ENCODE measurements at regions not wholly inside any gene's neighbourhood (a gene's known extent, or its start where the extent isn't known, plus 50 kb on each side); places are given as distances from the start of the nearest gene placed in this dataset.
"Not testable (repeated sequence)": the region's sequence is repeated elsewhere in the genome, so short reads cannot be mapped to it uniquely, and the experiment has no call there.

GRCh38 chr1:8227674-8228073, 90.2 kb upstream of the SLC45A1 start:
- TF ChIP-seq EZH2 (IDR thresholded peaks at IDR 0.05; ENCODE audit: borderline replicate concordance, insufficient read depth, low read length, poor library complexity, severe bottlenecking); POLR2AphosphoS5 (IDR thresholded peaks at IDR 0.05); MXI1 (conservative IDR thresholded peaks at IDR 0.05; ENCODE audit: poor library complexity, severe bottlenecking); TAF1 (IDR thresholded peaks at IDR 0.05; ENCODE audit: low read depth); EP300 (conservative IDR thresholded peaks at IDR 0.05; ENCODE audit: poor library complexity, severe bottlenecking); REST (IDR thresholded peaks at IDR 0.05; ENCODE audit: borderline replicate concordance); SMC3 (conservative IDR thresholded peaks at IDR 0.05; ENCODE audit: poor library complexity): not testable (repeated sequence)
- TF ChIP-seq, protein P1, sequence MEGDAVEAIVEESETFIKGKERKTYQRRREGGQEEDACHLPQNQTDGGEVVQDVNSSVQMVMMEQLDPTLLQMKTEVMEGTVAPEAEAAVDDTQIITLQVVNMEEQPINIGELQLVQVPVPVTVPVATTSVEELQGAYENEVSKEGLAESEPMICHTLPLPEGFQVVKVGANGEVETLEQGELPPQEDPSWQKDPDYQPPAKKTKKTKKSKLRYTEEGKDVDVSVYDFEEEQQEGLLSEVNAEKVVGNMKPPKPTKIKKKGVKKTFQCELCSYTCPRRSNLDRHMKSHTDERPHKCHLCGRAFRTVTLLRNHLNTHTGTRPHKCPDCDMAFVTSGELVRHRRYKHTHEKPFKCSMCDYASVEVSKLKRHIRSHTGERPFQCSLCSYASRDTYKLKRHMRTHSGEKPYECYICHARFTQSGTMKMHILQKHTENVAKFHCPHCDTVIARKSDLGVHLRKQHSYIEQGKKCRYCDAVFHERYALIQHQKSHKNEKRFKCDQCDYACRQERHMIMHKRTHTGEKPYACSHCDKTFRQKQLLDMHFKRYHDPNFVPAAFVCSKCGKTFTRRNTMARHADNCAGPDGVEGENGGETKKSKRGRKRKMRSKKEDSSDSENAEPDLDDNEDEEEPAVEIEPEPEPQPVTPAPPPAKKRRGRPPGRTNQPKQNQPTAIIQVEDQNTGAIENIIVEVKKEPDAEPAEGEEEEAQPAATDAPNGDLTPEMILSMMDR (IDR thresholded peaks at IDR 0.05; ENCODE audit: poor library complexity, severe bottlenecking), result not testable (repeated sequence)
